ENCODE measurements at regions not wholly inside any gene's neighbourhood (a gene's known extent, or its start where the extent isn't known, plus 50 kb on each side); places are given as distances from the start of the nearest gene placed in this dataset.

GRCh38 chr7:93736668-93737369 lies 153.7 kb downstream of the TFPI2 start:
- Histone ChIP-seq H3K27ac (no peak overlapping the region), H3K9me3 (no peaks in the 10 kb centered on the region), H3K4me1 (ENCODE audit: control insufficient read depth in 1 of 2, low read depth in 2 of 2) (no peaks in the 10 kb centered on the region), H3K36me3 (no peaks in the 10 kb centered on the region), H3K4me3 (no peak overlapping the region), H3K27me3 (replicated peaks; ENCODE audit: insufficient read depth) (no peaks in the 10 kb centered on the region)
- ATAC-seq (ENCODE audit: insufficient number of reproducible peaks, low FRiP score, low read depth) (no peak), DNase-seq (ENCODE audit: low spot score) (no peak)
- TF ChIP-seq CTCF (IDR thresholded peaks at IDR 0.05): no peak

- TF ChIP-seq CTCF (IDR thresholded peaks at IDR 0.05): no peak
- H3K27ac ChIP-seq: no peak overlapping the region
- H3K4me3 ChIP-seq: no peak overlapping the region
- H3K9me3 ChIP-seq: no peaks in the 10 kb centered on the region
- no peak for DNase-seq (ENCODE audit: low spot score)
- no peaks in the 10 kb centered on the region for H3K4me1 ChIP-seq (ENCODE audit: control insufficient read depth in 1 of 2, low read depth in 2 of 2)
- H3K36me3 ChIP-seq: no peaks in the 10 kb centered on the region
- no peaks in the 10 kb centered on the region for H3K27me3 ChIP-seq (replicated peaks; ENCODE audit: insufficient read depth)
- no peak for ATAC-seq (ENCODE audit: insufficient number of reproducible peaks, low FRiP score, low read depth)
These were observed 153.8 kb upstream of the CALCR start for GRCh38 chr7:93728292-93728691.

DNA sequence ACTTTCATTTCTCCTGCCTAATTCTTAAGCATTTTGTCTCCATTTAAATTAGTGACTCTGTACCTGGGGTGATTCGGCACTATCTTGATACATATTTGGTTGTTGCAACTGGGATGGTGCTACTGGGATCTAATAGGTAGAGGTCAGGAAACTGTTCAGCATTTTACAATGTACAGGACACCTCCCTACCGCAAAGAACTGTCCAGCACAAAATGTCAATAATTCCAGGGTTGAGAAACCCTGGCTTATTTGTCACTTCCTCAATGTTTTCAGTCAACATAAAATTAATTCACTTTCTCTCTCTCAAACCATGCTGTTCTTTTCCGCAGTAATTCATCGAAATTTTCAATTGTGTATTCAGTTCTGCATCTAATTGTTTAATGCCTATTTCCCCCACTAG lies 151.4 kb upstream of the CALCR start:
- H3K4me3 ChIP-seq: no peak overlapping the region

DNA sequence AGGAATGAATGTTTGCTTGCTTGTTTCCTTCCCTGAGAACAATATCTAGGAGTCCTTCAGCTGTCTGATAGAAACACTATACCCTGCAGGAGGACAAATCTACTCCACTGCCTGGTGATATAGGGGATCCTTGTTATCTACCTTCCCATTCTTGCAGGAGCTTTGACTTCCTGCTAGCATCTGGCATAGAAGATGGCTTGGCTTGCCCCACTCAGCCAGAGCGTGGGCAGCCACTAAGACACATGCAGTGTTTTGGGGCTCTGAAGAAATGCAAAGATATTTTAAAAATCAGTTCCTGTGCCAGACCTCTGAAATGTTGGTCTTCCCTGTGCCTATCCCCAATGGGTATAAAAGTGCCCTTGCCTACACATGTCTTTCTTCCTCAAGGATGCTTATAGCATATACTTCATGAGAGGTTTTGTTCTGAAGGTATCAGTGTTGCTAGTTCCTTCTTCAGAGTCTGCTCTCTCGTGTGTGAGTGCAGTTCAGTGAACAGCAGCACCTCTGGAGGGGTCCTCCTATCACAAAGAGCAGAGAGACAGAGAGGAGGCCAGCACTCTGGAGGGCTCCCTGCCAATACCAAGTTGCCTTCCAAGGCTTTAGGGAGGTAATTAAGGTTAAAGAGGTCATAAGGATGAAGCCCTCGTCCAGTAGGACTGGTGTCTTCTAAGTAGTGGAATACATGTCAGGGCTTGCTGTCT lies 149.1 kb upstream of the CALCR start:
- ATAC-seq (ENCODE audit: insufficient number of reproducible peaks, low FRiP score, low read depth) (no peak), DNase-seq (ENCODE audit: low spot score) (no peak)
- no peak for TF ChIP-seq CTCF (IDR thresholded peaks at IDR 0.05)
- H3K4me3 ChIP-seq: no peak overlapping the region
- H3K36me3 ChIP-seq: no peaks in the 10 kb centered on the region
- no peaks in the 10 kb centered on the region for H3K9me3 ChIP-seq
- H3K27ac ChIP-seq: no peak overlapping the region
- no peaks in the 10 kb centered on the region for H3K4me1 ChIP-seq (ENCODE audit: control insufficient read depth in 1 of 2, low read depth in 2 of 2)
- H3K27me3 ChIP-seq (replicated peaks; ENCODE audit: insufficient read depth): no peaks in the 10 kb centered on the region

More for the DNA sequence above, 151.4 kb upstream of the CALCR start:
- no peak for ATAC-seq (ENCODE audit: insufficient number of reproducible peaks, low FRiP score, low read depth)
- H3K9me3 ChIP-seq: no peaks in the 10 kb centered on the region
- no peak for TF ChIP-seq CTCF (IDR thresholded peaks at IDR 0.05)
- H3K4me1 ChIP-seq (ENCODE audit: control insufficient read depth in 1 of 2, low read depth in 2 of 2): no peaks in the 10 kb centered on the region
- no peaks in the 10 kb centered on the region for H3K36me3 ChIP-seq
- DNase-seq (ENCODE audit: low spot score): no peak
- no peak overlapping the region for H3K27ac ChIP-seq
- no peaks in the 10 kb centered on the region for H3K27me3 ChIP-seq (replicated peaks; ENCODE audit: insufficient read depth)

GRCh38 chr7:93720106-93720505 lies 145.6 kb upstream of the CALCR start:
- Histone ChIP-seq H3K9me3 (no peaks in the 10 kb centered on the region), H3K4me1 (ENCODE audit: control insufficient read depth in 1 of 2, low read depth in 2 of 2) (no peaks in the 10 kb centered on the region), H3K27me3 (replicated peaks; ENCODE audit: insufficient read depth) (no peaks in the 10 kb centered on the region), H3K27ac (no peak overlapping the region), H3K4me3 (no peak overlapping the region), H3K36me3 (no peaks in the 10 kb centered on the region)
- no peak for TF ChIP-seq CTCF (IDR thresholded peaks at IDR 0.05)
- no peak for DNase-seq (ENCODE audit: low spot score)
- no peak for ATAC-seq (ENCODE audit: insufficient number of reproducible peaks, low FRiP score, low read depth)

Measured in thoracic aorta (tissue), 2 donors.